Heart right ventricle (tissue), 16 donors: ENCODE measurements at regions not wholly inside any gene's neighbourhood (a gene's known extent, or its start where the extent isn't known, plus 50 kb on each side); places are given as distances from the start of the nearest gene placed in this dataset.
"Not testable (repeated sequence)": the region's sequence is repeated elsewhere in the genome, so short reads cannot be mapped to it uniquely, and the experiment has no call there.

Experiments
- ATAC-seq, 8 donors: fragments of 200-7000 bp; cut with Tn5 transposase; one replicate each; pipeline ENCODE4 v1.9.1; 2020; ENCODE audit warnings: mild to moderate bottlenecking in 8 of 8, moderate library complexity in 8 of 8, moderate number of reproducible peaks in 1 of 8
- DNase-seq, 2 donors: peaks; one replicate each; pipeline ENCODE4 v3.0.0-alpha.2; 2020
- H3K27ac ChIP-seq, 10 donors: fragments of 200-600 bp; sonication (generic) in 2 of 10; one replicate each; pipeline versions ENCODE4 v1.5.0 to v1.8.0; 2020 to 2022; ENCODE audit warnings: mild to moderate bottlenecking in 3 of 10
- H3K27me3 ChIP-seq, 7 donors: fragments of 200-600 bp; one replicate each; pipeline ENCODE4 v1.8.0; 2021 to 2022; ENCODE audit warnings: mild to moderate bottlenecking in 2 of 7
- H3K36me3 ChIP-seq, 9 donors: fragments of 200-600 bp; sonication (generic) in 1 of 9; one replicate each; pipeline versions ENCODE4 v1.5.0 to v1.8.0; 2020 to 2022; ENCODE audit warnings: mild to moderate bottlenecking in 2 of 9
- H3K4me1 ChIP-seq, 9 donors: fragments of 200-600 bp; sonication (generic) in 1 of 9; one replicate each; pipeline versions ENCODE4 v1.5.0 to v1.8.0; 2020 to 2022; ENCODE audit warnings: mild to moderate bottlenecking in 4 of 9
- H3K4me3 ChIP-seq, 10 donors: fragments of 200-600 bp; sonication (generic) in 2 of 10; one replicate each; pipeline versions ENCODE4 v1.5.0 to v1.8.0; 2020 to 2022; ENCODE audit warnings: mild to moderate bottlenecking in 7 of 10, moderate library complexity in 2 of 10
- H3K9me3 ChIP-seq, 11 donors: fragments of 200-600 bp in 10 of 11; sonication (generic) in 2 of 11; one replicate each; pipeline versions ENCODE4 v1.5.0 to v1.8.0; 2013 to 2022; ENCODE audit warnings: mild to moderate bottlenecking in 2 of 11, control low read depth in 1 of 11, moderate library complexity in 1 of 11
- CTCF ChIP-seq, 9 donors: fragments of 200-600 bp; sonication (generic) in 2 of 9; IDR thresholded peaks; one replicate each; pipeline versions ENCODE4 v1.5.0 to v1.8.0; 2021 to 2022; ENCODE audit warnings: antibody characterized with exemption in 9 of 9, mild to moderate bottlenecking in 5 of 9, moderate library complexity in 1 of 9
- WGBS, 2 donors: extraction: QIAGEN DNeasy Blood & Tissue Kit; methylation state at CpG; one replicate each; pipeline ENCODE4 v1.1.7; 2013; ENCODE audit warnings: inconsistent platforms in 1 of 2; 5-methylcytosine and 5-hydroxymethylcytosine counted together
- intact Hi-C, 10 donors: fragments of 100-400 bp; cut with DNase I; formaldehyde crosslinking; loops; one replicate each; pipeline versions ENCODE4 v1.11.1 to v1.14.2; 2022
- donor health status: Arrhythmogenic right ventricular cardiomyopathy.
- donor health status: ischemic (EF 13 %, LVEDD 7.1; RV severe dilation, severe dysfunction).
- donor health status: healthy with polysubstance abuse.
- donor health status: DM: no; HTN: yes; CAD: no.
- donor health status: DM: no; HTN: no; CAD: no.
- donor health status: ischemic (EF 25% LVEDD 6.9; RV normal size, moderate dysfunction).
- donor health status: ischemic (EF 25% LVEDD 5.7; RV mildly dilated, moderate dysfunction).
- donor health status: healthy.
- donor health status: DM: yes; HTN: yes; CAD: no.
- donor health status: Ischemic cardiomyopathy.
- donor health status: ischemic (EF 35%, LVEDD 5.7; RV mildly dilated, moderate dysfunction).
- donor health status: nonischemic (EF 11% LVEDD 7.7; RV severe dilation, severe dysfunction).
- donor health status: DM: yes; HTN: yes; CAD: no.
- donor health status: PGD.
- donor health status: ischemic (EF 29% LVEDD 5.4; RV normal size, mild dysfunction).
- donor health status: nonischemic (EF 23%, LVEDD 6.1; RV moderate dilation, normal function).

- DNase-seq (no peak), ATAC-seq (no peak)
- Histone ChIP-seq H3K4me3 (no peak overlapping the region), H3K36me3 (no peaks in the 10 kb centered on the region), H3K27me3 (no peaks in the 10 kb centered on the region), H3K4me1 (no peaks in the 10 kb centered on the region), H3K27ac (no peak overlapping the region), H3K9me3 (peaks cover 0 to 8% (median 0%) of the 10 kb centered on the region in 11 donors)
- no peak for TF ChIP-seq CTCF (IDR thresholded peaks at IDR 0.05)
- WGBS, 2 donors = 90 to 95% methylated on average over 1 of the region's 1 CpG
- intact Hi-C loops = no loop called here
Measured at GRCh38 chr20:52429029-52429428, 237.4 kb upstream of the ZFP64 start.

- intact Hi-C loops = no loop called here
- Histone ChIP-seq H3K4me3 (no peak overlapping the region), H3K36me3 (no peaks in the 10 kb centered on the region), H3K4me1 (no peaks in the 10 kb centered on the region), H3K9me3 (peaks cover 0 to 8% (median 0%) of the 10 kb centered on the region in 11 donors), H3K27me3 (no peaks in the 10 kb centered on the region), H3K27ac (no peak overlapping the region)
- TF ChIP-seq CTCF (IDR thresholded peaks at IDR 0.05) = no peak
- no peak for ATAC-seq
- no peak for DNase-seq
- 94 to 95% methylated on average over 2 of the region's 2 CpGs for WGBS, 2 donors
Measured at GRCh38 chr20:52427960-52428359, 236.4 kb upstream of the ZFP64 start.

DNA sequence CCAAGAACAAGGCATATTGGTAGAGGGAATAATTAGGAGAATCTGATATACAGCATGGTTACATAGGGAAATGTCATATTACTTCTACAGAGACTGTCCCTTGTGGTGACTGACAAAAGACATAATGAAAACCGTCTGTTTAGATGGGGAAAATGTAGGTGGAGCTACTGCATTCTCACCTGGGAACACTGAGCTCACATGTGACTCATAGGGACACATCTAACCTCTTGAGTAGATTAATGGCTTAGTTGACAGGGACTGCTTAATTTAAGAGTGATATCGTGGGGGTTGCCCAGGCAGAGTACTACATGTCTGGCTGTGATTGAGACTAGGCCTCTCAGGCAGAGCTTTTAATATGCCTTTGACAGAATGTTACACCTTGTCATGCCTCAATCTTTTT lies 235.3 kb upstream of the ZFP64 start:
- H3K9me3 ChIP-seq = peaks cover 0 to 9% (median 0%) of the 10 kb centered on the region in 11 donors
- ATAC-seq (no peak), DNase-seq (no peak)
- no peaks in the 10 kb centered on the region for H3K27me3 ChIP-seq
- intact Hi-C loops = no loop called here
- no peaks in the 10 kb centered on the region for H3K4me1 ChIP-seq
- no peaks in the 10 kb centered on the region for H3K36me3 ChIP-seq
- WGBS, 2 donors = 44 to 61% methylated on average over 2 of the region's 2 CpGs
- H3K27ac ChIP-seq = no peak overlapping the region
- no peak for TF ChIP-seq CTCF (IDR thresholded peaks at IDR 0.05)
- H3K4me3 ChIP-seq = no peak overlapping the region

GRCh38 chr20:52425701-52426100 lies 234.1 kb upstream of the ZFP64 start:
- Histone ChIP-seq H3K4me3 (no peak overlapping the region), H3K4me1 (no peaks in the 10 kb centered on the region), H3K27me3 (no peaks in the 10 kb centered on the region), H3K9me3 (peaks cover 0 to 9% (median 0%) of the 10 kb centered on the region in 11 donors), H3K27ac (no peak overlapping the region), H3K36me3 (no peaks in the 10 kb centered on the region)
- ATAC-seq (no peak), DNase-seq (no peak)
- TF ChIP-seq CTCF (IDR thresholded peaks at IDR 0.05) = no peak
- 80 to 86% methylated on average over 5 of the region's 5 CpGs for WGBS, 2 donors
- intact Hi-C loops = no loop called here

- Histone ChIP-seq H3K27me3 (no peaks in the 10 kb centered on the region), H3K4me3 (no peak overlapping the region), H3K36me3 (no peaks in the 10 kb centered on the region), H3K27ac (no peak overlapping the region), H3K4me1 (no peaks in the 10 kb centered on the region), H3K9me3 (peaks cover 0 to 11% (median 0%) of the 10 kb centered on the region in 11 donors)
- 32 to 44% methylated on average over 9 of the region's 9 CpGs for WGBS, 2 donors
- ATAC-seq = no peak
- intact Hi-C loops = no loop called here
- no peak for DNase-seq
- TF ChIP-seq CTCF (IDR thresholded peaks at IDR 0.05) = no peak
Measured at GRCh38 chr20:52425253-52425652, 233.7 kb upstream of the ZFP64 start.

DNA sequence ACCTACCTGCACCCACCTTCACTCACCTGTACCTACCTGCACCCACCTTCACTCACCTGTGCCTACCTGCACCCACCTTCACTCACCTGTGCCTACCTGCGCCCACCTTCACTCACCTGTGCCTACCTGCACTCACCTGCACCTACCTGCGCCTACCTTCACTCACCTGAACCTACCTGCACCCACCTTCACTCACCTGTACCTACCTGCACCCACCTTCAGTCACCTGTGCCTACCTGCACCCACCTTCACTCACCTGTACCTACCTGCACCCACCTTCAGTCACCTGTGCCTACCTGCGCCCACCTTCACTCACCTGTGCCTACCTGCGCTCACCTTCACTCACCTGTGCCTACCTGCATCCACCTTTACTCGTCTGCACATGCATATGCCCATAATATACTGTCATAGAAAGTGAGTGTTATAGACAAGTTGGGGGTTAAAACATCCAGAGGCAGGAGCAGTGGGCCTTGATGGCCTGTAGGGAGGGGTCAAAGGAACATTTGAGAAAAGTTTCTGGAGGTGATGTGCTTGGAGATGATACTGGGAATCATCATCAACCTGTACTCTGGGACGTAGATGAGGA lies 232.9 kb upstream of the ZFP64 start:
- H3K36me3 ChIP-seq, H3K27me3 ChIP-seq, H3K27ac ChIP-seq, DNase-seq, H3K4me1 ChIP-seq, intact Hi-C loops, H3K4me3 ChIP-seq, ATAC-seq: not testable (repeated sequence)
- peaks cover 0 to 19% (median 0%) of the 10 kb centered on the region in 11 donors for H3K9me3 ChIP-seq
- 84 to 90% methylated on average over 6 of the region's 6 CpGs for WGBS, 2 donors

DNA sequence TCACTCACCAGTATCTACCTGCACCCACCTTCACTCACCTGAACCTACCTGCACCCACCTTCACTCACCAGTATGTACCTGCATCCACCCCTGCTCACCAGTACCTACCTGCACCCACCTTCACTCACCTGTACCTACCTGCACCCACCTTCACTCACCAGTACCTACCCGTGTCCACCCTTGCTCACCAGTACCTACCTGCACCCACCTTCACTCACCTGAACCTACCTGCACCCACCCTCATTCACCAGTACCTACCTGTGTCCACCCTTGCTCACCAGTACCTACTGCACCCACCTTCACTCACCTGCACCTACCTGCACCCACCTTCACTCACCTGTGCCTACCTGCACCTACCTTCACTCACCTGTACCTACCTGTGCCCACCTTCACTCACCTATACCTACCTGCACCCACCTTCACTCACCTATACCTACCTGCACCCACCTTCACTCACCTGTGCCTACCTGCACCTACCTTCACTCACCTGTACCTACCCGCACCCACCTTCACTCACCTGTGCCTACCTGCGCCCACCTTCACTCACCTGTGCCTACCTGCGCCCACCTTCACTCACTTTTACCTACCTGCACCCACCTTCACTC lies 232.1 kb upstream of the ZFP64 start:
- ATAC-seq = not testable (repeated sequence)
- WGBS, 2 donors = 83 to 85% methylated on average over 4 of the region's 4 CpGs

More for the DNA sequence above, 232.1 kb upstream of the ZFP64 start:
- H3K4me1 ChIP-seq, H3K4me3 ChIP-seq, H3K27me3 ChIP-seq, DNase-seq, H3K36me3 ChIP-seq, H3K27ac ChIP-seq, intact Hi-C loops: not testable (repeated sequence)
- peaks cover 0 to 26% (median 4%) of the 10 kb centered on the region in 11 donors for H3K9me3 ChIP-seq
